OCI-LY7 (cell line): ENCODE measurements at regions not wholly inside any gene's neighbourhood (a gene's known extent, or its start where the extent isn't known, plus 50 kb on each side); places are given as distances from the start of the nearest gene placed in this dataset.

Source experiments
- BruUV-seq: library from RNA; stranded (reverse); fragments of 400-500 nt; replicated peaks from 2 replicates; lab custom pipeline; 2021; lab: Mats Ljungman, UMichigan
- CTCF ChIA-PET: fragments of 300-600 bp; sonication (Branson Sonifier 250); formaldehyde crosslinking; loops from one replicate; lab custom pipeline; 2022; ENCODE audit warnings: antibody characterized with exemption; ENCODE audit not compliant: unreplicated experiment; lab: Charles Lee
- POLR2A ChIA-PET: fragments of 300-600 bp; sonication (Branson Sonifier 250); formaldehyde crosslinking; loops from one replicate; lab custom pipeline; 2022; ENCODE audit warnings: antibody characterized with exemption; lab: Charles Lee
- DNase-seq: peaks from one replicate; pipeline ENCODE4 v3.0.0-alpha.2; 2015; ENCODE audit warnings: low spot score
- H2AFZ ChIP-seq: fragments of 200-600 bp; sonication (generic), shearing (Covaris generic); 2 replicates; pipeline ENCODE4 v1.6.1; 2014; ENCODE audit warnings: mild to moderate bottlenecking, antibody characterized with exemption, low read length, moderate library complexity
- H3K27ac ChIP-seq: fragments of 200-600 bp; sonication (generic); 2 replicates; pipeline ENCODE4 v1.5.1; 2014; ENCODE audit warnings: mixed run types, low read depth, mild to moderate bottlenecking, moderate library complexity, low read length, inconsistent platforms; ENCODE audit not compliant: poor library complexity, severe bottlenecking
- H3K36me3 ChIP-seq: fragments of 200-600 bp; sonication (generic); 2 replicates; pipeline ENCODE4 v1.6.1; 2014; ENCODE audit warnings: mild to moderate bottlenecking, antibody characterized with exemption, low read length, moderate library complexity, mixed read lengths; ENCODE audit not compliant: insufficient read depth
- H3K4me1 ChIP-seq: fragments of 200-600 bp; sonication (generic); 2 replicates; pipeline ENCODE4 v1.5.1; 2014; ENCODE audit warnings: mild to moderate bottlenecking, low read length; ENCODE audit not compliant: insufficient read depth, poor library complexity, severe bottlenecking
- H3K4me2 ChIP-seq: fragments of 200-600 bp; sonication (generic); 2 replicates; pipeline ENCODE4 v1.6.1; 2014; ENCODE audit warnings: mild to moderate bottlenecking, low read length
- H3K4me3 ChIP-seq: fragments of 200-600 bp; sonication (generic); 2 replicates; pipeline ENCODE4 v1.5.1; 2014; ENCODE audit warnings: mild to moderate bottlenecking, low read depth, low read length; ENCODE audit not compliant: poor library complexity, severe bottlenecking
- H3K79me2 ChIP-seq: fragments of 200-600 bp; sonication (generic); 2 replicates; pipeline ENCODE4 v1.6.1; 2016; ENCODE audit warnings: low read depth, mild to moderate bottlenecking, low read length, moderate library complexity, mixed read lengths; ENCODE audit not compliant: insufficient read depth
- H3K9me2 ChIP-seq: fragments of 200-600 bp; sonication (generic); 2 replicates; pipeline ENCODE4 v1.6.1; 2016; ENCODE audit warnings: mild to moderate bottlenecking, low read length, mixed read lengths; ENCODE audit not compliant: insufficient read depth
- H3K9me3 ChIP-seq: fragments of 200-600 bp; sonication (generic); 2 replicates; pipeline ENCODE4 v1.6.1; 2014; ENCODE audit warnings: mild to moderate bottlenecking, mixed run types, low read length, mixed read lengths
- H4K20me1 ChIP-seq: fragments of 200-600 bp; sonication (generic); 2 replicates; pipeline ENCODE4 v1.6.1; 2014; ENCODE audit warnings: mild to moderate bottlenecking, antibody characterized with exemption, low read length, moderate library complexity, mixed read lengths; ENCODE audit not compliant: insufficient read depth
- CTCF ChIP-seq: fragments of 200-600 bp; sonication (generic); conservative IDR thresholded peaks from 2 replicates; pipeline ENCODE4 v1.5.1; 2014; ENCODE audit warnings: mild to moderate bottlenecking, antibody characterized with exemption, low read length, moderate library complexity, mixed read lengths
- EZH2phosphoT487 ChIP-seq: fragments of 200-600 bp; sonication (generic); IDR thresholded peaks from 2 replicates; pipeline ENCODE4 v1.6.1; 2018; ENCODE audit warnings: low read depth, borderline replicate concordance, mild to moderate bottlenecking, mixed run types, antibody characterized with exemption, low read length, moderate library complexity, mixed read lengths
- intact Hi-C: fragments of 100-400 bp; cut with micrococcal nuclease; formaldehyde crosslinking; loops from one replicate; pipeline ENCODE4 v1.10.0; 2022; ENCODE audit not compliant: unreplicated experiment

DNA sequence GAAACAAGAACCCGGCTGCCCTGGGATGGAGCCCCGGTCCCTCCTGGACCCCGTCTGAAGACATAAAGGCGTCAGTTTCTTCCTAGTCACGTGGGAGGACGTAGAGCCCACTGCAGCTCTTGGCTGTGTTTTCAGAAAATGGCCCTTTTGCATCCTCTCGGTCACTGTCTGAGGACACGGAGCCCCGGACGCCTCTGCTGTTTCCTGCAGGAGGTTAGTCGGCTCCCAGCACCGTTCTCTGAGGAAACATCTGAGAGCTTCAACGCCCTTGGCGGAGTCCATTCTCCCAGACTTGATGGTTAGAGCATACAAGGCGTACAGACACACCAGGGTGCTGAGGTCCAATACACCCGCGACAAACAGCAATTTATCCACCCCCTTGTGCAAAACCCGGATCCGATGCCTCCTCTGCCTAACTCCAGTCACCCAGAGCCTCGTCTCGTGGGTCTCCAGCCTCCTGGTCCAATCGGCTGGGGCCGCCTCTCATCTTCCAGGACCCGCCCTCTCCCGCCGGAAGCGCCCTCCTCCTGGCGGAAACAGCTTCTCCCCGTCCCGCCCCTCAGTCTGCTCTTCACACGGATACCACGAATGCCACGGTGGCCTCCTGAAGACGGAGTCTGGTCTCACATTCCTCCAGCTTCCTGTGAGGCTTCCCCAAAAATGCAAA, 119.4 kb downstream of the TMEM18 start:
- no peaks in the 10 kb centered on the region for H3K36me3 ChIP-seq
- ChIA-PET POLR2A (interaction anchor here (0.5 kb wide), 1 partner anchor 9 kb away, joined by 3 read pairs; no protein-coding TSS in a partner anchor), CTCF (no interaction called here)
- no peak overlapping the region for H3K4me2 ChIP-seq
- TF ChIP-seq EZH2phosphoT487 (no peak), CTCF (no peak)
- H3K9me3 ChIP-seq = no peaks in the 10 kb centered on the region
- H2AFZ ChIP-seq = no peak overlapping the region
- BruUV-seq = no TSS peak
- no peak overlapping the region for H3K27ac ChIP-seq
- no peaks in the 10 kb centered on the region for H3K4me1 ChIP-seq
- no peak overlapping the region for H3K4me3 ChIP-seq
- no peaks in the 10 kb centered on the region for H3K9me2 ChIP-seq
- no peaks in the 10 kb centered on the region for H4K20me1 ChIP-seq
- DNase-seq = no peak
- H3K79me2 ChIP-seq = no peaks in the 10 kb centered on the region
- intact Hi-C loops = no loop called here

- TF ChIP-seq EZH2phosphoT487 = no peak
- no peak for TF ChIP-seq CTCF
- Histone ChIP-seq H3K4me1 (no peaks in the 10 kb centered on the region), H3K4me3 (no peak overlapping the region), H3K4me2 (no peak overlapping the region), H3K9me2 (no peaks in the 10 kb centered on the region), H3K79me2 (no peaks in the 10 kb centered on the region), H2AFZ (no peak overlapping the region), H3K36me3 (no peaks in the 10 kb centered on the region), H4K20me1 (no peaks in the 10 kb centered on the region), H3K27ac (no peak overlapping the region), H3K9me3 (no peaks in the 10 kb centered on the region)
- CTCF ChIA-PET = no interaction called here
- DNase-seq = no peak
- POLR2A ChIA-PET = no interaction called here
- no TSS peak for BruUV-seq
- intact Hi-C loops = no loop called here
These were observed 120.7 kb downstream of the TMEM18 start for GRCh38 chr2:556485-556884.

GRCh38 chr2:555164-555922, 121.9 kb downstream of the TMEM18 start:
- no TSS peak for BruUV-seq

More at GRCh38 chr2:555164-555922, 121.9 kb downstream of the TMEM18 start:
- CTCF ChIA-PET = no interaction called here
- no peaks in the 10 kb centered on the region for H3K79me2 ChIP-seq
- H3K4me2 ChIP-seq = no peak overlapping the region
- no peak overlapping the region for H2AFZ ChIP-seq
- no peaks in the 10 kb centered on the region for H4K20me1 ChIP-seq
- H3K27ac ChIP-seq = no peak overlapping the region
- no peaks in the 10 kb centered on the region for H3K36me3 ChIP-seq
- no peak overlapping the region for H3K4me3 ChIP-seq
- intact Hi-C loops = no loop called here
- POLR2A ChIA-PET = no interaction called here
- H3K9me3 ChIP-seq = no peaks in the 10 kb centered on the region
- H3K9me2 ChIP-seq = no peaks in the 10 kb centered on the region
- no peaks in the 10 kb centered on the region for H3K4me1 ChIP-seq
- no peak for DNase-seq
- no peak for TF ChIP-seq EZH2phosphoT487
- no peak for TF ChIP-seq CTCF
